Fibroblast of gingiva (primary cell): ENCODE measurements at regions not wholly inside any gene's neighbourhood (a gene's known extent, or its start where the extent isn't known, plus 50 kb on each side); places are given as distances from the start of the nearest gene placed in this dataset.

Experiments
- DNase-seq: peaks from one replicate; pipeline ENCODE4 v3.0.0-alpha.2; 2011; ENCODE audit warnings: low read depth

DNA sequence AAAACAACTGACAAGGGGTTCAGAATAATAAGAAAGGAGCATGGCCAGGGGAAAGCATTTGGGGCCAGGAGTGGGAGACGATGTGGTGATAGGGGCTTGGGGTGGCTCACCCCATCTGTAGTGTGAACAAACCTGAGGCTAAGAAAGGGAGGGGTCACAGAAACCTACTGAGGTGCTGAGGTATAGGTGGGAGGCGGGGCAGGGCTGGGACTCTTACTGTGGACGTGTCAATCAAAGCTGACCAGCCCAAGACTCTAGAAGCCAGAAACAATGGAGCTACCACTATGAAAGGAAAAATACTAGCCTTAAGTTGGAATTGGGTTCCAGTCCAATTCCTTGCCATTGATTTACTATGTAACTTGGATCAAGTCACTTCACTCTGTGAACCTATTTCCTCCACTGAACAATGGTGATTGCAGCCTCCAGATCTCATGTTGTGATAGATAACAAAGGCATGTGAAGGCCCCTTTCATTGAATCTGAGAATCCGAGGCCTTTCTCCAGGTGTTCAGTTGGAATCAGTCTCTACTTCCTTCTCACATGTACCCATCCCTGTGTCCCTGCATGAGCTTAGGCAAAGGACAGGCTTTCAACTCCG is 260.9 kb upstream of the HES1 start:
- no peak for DNase-seq

DNA sequence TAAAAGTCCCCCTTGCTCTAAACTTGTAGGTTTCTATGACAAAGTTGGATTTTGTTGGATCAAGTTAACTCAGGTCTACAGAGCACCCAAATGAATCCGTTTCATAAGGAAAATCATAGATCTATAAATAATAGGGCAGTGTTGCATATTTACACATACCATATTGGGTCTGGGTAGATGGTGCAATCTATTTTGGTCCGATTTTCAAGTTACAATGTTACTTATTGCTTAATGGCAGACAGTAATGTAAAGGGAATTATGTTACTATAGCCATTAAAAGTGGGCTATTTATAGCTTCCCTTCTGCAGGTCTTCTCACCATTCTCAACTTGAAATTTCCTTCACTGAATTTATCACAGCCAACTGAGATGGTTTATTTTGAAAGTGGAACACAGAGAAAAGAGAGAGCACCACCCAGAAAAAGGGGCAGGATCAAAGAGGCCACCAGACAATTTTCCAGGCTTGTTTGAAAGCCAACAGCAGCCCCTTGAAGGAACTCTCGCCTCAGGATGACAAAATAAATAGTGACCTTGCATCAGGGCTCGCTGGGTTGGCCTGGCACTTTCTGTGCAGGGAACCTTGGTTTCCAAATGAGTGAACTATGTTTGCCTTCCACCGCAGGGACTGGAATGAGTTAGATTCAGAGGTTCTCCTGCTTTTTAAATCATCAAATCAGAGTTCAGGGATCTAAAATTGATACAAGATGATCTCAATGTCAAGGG is 260.2 kb upstream of the HES1 start:
- DNase-seq, result no peak

DNA sequence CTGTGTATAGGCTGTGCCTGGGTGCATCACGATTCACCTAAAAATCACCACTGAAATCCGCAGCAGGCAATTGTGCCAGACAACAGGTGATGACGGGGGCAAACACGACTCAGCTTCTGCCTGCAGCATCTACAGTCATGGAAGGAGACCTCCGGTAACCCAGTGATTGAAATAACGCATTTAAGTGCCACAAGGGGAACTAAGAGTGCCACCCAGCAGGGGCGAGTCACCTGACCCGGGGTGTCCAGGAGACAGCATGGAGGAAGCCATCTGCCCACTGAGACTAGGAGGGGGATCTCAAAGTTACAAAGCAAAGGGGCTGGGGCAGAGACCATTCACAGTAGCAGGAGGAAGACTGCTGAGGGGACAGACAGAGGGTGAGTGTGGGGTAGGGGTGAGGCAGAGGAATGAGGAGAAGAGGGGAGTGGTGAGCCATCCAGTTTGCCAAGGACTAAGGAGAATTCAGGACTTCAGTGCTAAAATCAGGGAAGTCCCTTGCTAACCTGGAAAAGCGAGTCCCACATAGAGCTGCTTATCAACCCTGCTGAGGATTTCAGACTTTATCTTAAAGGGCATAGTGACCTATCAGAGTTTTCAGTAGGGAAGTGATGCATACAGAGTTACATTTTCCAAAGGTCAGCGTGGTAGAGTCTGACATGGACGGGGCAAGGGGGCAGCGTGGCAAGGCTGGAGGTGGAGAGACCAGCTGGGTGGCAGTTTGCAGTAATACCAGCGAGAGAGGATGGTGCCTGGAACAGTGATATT is 256.7 kb upstream of the HES1 start:
- DNase-seq, result no peak

DNA sequence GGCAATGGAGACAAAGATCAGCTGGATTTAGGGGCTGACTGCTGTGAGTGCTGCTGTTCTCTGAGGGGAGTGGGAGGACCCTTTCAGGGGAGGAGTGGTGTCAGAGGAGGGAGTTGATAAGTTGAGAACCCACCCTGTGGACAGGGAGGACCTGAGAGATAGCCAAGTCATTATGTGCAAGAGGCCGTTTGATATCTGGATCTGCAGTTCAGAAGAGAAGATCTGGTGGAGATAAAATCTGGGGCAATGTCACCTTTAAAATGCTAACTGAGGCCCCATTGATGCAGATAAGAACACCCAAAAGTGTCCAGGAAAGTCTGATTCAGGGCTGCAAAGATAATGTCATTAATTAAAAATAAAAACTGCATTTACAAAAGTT is 256.1 kb upstream of the HES1 start:
- no peak for DNase-seq

DNA sequence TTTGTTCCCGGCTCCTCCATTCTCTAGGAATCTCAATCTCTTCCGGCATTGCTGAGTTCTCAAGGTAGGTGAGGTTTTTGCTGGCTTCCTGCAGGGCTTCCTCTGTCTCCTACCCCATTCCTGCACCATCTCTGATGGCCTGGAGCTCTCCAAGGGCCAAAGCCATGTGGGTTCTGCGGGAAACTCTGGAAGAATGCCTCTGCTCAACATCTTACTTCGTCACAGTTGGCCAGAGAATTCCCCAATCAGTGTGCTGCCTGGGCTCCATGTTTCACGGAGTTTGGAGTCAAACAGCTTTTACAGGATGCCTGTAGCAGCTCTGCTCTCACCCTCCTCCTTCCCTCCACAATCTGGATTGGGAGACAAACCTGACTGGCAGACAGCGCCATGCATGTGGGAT is 253.9 kb upstream of the HES1 start:
- no peak for DNase-seq

DNA sequence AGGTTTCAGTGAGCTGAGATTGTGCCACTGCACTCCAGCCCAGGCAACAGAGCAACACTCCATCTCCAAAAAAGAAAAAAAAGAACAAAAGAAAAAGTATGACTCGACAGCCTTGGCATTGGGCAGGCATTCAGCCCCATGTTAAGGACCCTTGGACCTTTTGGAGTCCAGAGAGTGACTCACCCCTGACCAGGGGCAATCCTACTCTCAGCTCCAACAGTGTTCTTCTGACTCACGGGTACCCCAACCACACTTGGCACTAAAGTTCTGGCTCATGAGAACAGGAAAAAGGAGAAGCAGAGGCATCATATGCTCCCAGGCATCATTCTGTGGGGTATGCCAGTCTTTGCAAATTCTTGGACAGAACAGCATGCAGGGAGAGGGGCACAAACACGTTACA is 252.4 kb upstream of the HES1 start:
- DNase-seq, result no peak

DNA sequence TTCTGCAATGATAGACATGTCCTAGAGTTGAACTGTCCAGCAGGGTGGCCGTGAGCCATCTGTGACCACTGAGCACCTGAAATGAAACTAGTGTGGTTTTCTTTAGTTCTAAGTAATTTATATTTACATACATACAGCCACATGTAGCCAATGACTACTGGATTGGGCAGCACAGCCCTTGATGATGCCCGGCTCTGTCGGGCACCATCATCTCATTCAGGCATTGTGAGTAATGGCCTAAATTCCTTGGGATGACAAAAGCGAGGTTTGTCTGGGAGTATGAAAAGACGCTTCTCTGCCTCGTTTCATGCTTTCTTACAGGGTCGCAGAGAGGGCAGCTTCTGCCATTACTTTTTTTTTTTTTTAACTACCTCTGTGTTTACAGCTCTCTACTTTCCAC is 251.9 kb upstream of the HES1 start:
- DNase-seq, result no peak

DNA sequence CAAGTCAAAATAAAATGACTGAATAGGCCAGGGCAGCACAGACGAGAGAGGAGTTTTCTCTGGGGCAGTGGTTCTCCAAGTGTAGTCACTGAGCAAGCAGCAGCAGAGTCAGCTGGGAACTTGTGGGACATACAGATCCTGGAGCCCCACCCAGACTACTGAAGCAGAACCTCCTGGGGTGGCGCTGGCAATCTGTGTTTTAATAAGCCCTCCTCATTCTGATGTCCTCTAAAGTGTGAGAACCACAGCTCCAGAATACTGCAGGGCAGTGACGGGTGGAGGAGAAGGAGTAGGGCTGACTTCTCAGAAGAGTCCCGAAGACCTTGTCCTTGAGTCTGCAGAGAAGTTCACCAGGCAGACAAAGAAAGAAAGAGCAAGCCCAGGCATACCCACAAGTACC is 251.3 kb upstream of the HES1 start:
- DNase-seq, result no peak

DNA sequence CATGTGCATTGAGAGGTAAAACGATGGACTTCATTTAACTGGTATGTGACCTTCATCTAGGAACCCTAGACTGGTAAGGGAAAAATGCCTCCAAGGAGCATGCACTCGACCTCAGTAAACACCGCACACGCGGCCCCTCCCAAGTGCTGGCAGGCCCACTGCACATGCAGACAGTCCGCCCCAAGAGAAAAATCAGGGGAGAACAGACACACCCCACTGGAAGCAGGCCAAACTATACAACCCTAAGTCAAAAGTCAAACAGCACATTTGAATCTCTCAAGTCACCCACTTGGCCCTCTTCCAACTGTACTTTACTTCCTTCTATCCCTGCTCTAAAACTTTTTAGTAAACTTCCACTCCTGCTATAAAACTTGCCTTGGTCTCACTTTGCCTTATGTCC is 250.1 kb upstream of the HES1 start:
- DNase-seq, result no peak

DNA sequence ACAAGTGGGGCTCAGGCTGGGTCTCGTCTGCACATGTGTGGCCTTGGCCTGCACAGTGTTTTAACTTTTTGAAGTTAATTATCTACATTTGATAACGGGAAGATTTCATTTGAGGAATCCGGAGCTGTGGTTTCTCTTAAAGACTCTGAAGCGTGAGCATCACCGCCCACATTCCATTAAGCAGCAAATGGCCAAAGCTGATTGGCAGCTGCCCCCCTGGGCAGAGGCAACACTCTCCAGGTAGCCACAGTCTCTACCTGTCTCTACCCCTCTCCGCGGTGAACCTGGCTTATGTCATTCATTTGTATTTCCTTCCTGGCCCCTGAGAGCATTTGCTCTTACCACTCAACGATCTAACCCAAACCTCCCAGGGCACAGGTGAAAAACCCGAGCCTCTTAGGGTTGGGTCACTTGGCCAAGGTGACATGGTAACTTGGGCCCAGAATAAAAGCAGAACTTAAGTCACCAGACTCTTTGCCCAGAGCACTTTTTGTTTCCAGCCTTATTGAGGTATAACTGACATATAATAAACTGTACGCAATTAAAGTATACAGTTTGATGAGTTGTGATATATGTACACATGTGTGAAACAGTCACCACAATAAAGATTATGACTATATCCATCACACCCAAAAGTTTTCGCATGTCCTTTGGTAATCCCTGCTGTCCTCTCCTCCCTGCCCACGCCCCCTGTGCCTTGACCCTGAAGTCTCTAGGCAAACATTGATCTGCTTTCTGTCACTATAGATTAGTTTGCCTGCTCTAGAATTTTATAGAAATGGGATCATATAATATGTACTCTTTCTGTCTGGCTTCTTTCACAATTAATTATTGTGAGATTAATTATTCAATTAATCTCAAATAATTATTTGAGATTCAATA is 245.7 kb upstream of the HES1 start:
- DNase-seq, result no peak

DNA sequence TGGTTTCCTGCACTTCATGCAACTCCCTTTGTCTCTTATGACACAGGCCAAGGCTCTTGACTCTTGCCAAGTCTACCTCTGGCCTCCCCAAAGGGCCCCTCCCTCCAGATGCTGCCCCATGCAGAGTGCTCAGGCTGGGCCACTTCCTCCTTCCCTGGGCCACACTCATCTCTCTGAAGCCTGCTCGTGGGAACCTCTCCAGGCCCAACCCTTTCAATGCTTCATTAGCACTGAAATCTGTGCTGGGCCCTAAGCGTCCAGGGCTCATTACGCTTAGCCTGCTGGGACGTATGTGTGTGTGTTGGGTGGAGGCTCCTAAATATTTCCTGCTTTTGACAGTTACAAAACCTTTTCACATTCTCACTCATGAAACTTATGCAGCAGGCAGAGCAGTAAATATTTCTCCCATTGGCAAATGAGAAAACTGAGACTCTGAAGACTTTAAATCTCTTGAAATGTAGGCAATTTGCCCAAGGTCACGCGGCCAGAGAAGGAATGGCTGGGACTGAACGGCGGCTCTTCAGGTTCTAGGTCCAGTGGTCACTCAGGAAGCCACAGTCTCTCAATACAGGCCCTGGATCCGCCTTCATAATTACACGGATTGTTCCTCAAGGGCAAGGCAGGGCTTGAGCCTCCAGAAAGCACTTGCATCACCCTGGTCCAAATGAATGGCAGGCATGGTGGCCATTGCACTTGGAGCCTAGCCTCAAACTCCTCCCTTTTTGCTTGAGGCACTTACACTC is 241.7 kb upstream of the HES1 start:
- no peak for DNase-seq

DNA sequence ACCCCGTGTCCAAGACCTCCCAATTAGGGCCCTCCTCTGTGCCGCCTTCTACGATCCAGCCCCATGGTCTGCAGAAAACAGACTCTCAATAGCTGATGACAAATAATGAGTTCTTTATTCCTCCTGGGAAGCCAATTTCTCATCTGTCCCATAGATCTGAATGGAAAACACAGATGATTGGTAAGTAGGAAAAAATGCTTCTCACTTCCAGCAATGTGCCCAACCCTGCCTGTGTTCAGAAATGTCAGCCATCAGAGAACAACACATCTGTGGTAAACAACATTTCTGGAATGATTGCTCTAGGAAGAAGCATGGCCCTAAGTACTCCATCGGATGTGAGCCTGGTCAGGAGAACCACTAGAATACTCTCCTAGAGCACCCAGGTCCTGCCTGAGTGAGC is 240.5 kb upstream of the HES1 start:
- no peak for DNase-seq

DNA sequence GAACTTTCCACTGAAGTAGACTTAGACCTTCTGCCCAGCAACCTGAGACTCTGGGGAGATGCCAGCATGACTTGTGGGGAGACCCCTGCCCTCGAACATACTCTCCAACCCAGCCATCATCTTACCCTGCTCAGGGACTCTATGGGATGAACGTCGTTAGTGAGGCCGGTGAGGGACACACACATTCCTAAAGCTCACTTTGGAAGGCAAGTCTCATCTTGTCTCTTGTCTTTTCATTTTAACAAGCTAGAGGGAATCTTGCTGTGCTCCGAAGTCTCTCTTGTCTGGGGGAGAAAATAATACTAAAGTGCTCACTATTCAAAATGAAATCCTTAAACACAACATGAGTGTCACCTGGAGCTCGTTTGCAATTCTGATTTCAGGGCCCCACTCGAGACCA is 239.5 kb upstream of the HES1 start:
- DNase-seq, result no peak

DNA sequence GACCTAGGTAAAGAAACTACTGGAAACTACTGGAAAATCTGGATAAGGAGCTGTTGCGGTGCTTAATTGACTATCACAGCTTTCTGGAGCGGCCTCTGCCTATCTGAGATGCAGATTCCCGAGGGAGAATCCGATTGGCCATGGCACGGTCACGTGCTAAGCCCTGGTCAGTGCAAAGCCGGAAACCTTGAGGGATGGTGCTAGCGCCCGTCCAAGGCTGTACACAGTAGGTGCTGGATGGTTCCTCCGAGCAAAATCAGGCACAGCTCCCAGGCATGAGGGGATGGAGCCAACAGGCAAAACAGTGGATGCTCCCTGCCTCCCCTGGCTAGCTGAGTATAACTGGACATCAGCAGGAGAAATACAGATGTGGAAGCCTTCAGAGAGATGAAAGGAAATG is 238.7 kb upstream of the HES1 start:
- no peak for DNase-seq

DNA sequence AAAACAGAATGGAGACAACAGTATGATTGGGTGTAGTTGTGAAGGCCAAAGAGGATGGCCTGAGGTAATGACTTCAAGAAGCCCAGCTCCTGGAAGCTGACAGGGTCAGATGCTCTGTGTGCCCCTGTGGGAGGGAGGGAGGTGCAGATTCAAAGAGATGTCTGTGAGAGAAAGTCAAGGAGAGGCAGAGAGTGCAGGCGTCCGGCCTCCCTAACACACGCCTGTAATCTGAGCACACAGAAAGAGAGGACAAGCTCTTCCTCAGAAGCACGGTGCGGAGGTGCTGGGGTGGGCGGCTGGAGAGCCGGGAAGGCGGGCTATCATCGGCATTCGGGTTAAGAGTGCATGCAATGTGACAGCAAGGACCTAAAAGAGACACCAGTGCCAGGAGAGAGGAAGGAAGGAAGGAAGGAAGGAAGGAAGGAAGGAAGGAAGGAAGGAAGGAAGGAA is 238.2 kb upstream of the HES1 start:
- DNase-seq, result no peak

DNA sequence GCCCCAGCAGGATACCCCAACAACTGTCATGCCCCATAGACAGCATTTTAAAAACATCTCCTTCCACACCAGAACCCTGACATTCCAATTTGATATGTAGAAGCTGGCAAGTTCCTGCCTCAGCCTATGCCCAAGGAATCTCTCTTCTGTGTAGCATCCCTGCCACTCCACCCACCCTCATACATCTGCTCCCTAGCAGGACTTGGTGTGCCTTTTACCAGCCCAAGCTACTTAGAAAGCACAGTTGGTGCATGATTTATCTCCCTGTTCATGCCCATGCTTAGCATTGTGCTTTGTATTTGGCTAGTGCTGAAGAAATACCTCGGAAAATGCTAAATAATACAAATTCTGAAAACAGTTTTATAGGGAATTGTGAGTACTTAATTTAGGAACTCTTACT is 236.9 kb upstream of the HES1 start:
- no peak for DNase-seq

DNA sequence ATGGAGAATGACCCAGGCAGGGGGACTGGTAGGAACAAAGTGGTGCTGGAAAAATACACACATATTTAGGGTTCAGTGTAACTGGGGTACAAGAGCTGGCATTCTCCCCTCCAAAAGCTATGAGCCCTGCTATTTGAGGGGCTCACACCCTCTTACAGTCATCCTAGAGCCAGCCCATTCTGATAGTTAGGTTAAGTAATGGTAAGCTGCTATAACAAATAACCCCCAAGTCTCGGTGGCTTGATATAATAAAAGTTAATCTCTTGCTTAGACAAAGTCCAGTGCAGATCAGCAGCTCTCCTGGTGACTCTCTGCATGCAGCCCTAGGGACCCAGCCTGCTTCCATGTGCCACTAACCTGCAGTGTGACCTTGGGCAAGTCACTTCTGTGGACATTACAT is 234.9 kb upstream of the HES1 start:
- no peak for DNase-seq

DNA sequence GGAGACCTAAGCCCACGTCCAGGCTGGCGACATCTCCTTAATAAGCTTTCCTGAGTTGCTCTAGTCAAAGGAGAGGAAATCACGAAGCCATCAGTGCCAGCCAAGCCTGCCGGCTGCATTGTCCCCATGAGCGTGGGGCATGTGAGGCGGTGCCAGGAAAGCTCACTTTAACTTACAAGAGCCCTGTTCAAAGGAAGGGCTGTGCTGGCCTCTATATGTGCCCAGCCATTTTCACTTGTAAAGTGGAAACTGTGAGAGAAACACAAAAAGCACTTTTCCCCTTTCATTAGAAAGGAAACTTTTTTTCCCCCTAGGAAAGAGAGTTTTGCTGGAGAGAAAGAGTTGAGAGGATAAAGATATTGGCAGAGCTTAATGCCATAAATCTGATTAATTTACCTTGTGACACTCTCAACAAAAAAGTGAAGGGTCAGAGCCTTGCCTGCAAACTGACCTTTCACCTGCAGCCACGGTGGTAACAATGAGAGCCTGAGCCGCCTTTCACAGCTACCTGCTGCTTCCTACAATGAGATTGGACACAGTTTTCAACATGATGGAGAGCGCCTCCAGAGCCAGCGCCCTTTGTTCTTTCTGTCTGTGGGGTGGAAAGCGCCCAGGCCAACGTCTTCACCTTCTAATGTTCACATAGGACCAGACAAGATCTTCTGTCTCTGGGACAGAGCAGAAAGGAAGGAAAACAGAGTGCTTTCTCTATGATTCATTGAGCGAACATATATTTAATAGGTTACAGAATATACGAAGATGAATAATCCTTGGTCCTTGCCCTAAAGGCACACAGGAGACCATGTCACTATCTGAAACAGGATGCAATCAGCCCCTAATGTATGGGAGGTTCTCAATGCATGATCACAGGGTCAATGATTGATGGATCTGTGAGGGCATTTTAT is 233.1 kb upstream of the HES1 start:
- no peak for DNase-seq

DNA sequence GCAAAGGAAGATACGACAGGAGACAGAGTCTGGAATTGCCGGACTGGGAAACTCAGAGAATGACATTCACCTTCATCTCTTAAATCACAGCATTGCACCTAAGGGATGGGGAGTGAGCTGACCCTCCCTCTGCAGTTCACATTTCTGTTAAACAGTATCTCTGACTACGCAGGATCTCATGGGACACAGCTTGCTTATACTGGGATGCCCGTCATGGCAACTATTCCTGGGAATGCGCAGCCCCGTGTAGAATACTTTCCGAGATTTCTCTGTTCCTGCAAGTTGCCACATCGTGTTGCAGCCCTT is 232.5 kb upstream of the HES1 start:
- DNase-seq, result no peak

DNA sequence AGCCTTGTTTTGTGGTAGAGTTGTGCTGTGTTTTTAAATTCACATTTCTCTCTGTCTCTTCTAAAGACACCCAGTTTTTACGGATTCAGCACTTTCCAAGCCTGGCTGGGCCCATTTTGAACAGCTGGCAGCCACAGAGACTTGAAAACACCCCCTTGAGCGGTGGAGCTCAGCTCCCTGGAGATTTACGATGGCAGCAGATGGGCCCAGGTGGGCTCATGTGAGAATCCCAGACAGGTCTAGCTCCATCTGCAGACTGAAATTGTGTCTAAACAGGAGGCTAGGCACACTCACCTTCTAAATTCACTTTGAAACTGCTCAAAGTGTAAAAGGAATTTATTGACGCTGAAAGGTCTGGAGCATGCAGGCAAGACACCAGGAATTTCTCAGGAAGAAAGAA is 232.0 kb upstream of the HES1 start:
- DNase-seq, result no peak
